ENCODE measurements at regions not wholly inside any gene's neighbourhood (a gene's known extent, or its start where the extent isn't known, plus 50 kb on each side); places are given as distances from the start of the nearest gene placed in this dataset.

- Histone ChIP-seq H3K36me3 (no peaks in the 10 kb centered on the region), H3K27ac (peak overlapping the region; percentile 57 to 64), H3K27me3 (no peaks in the 10 kb centered on the region), H3K4me1 (peaks cover 0 to 42% (median 20%) of the 10 kb centered on the region in 4 donors), H3K4me3 (no peak overlapping the region), H3K9me3 (no peaks in the 10 kb centered on the region)
- TF ChIP-seq, protein P1, sequence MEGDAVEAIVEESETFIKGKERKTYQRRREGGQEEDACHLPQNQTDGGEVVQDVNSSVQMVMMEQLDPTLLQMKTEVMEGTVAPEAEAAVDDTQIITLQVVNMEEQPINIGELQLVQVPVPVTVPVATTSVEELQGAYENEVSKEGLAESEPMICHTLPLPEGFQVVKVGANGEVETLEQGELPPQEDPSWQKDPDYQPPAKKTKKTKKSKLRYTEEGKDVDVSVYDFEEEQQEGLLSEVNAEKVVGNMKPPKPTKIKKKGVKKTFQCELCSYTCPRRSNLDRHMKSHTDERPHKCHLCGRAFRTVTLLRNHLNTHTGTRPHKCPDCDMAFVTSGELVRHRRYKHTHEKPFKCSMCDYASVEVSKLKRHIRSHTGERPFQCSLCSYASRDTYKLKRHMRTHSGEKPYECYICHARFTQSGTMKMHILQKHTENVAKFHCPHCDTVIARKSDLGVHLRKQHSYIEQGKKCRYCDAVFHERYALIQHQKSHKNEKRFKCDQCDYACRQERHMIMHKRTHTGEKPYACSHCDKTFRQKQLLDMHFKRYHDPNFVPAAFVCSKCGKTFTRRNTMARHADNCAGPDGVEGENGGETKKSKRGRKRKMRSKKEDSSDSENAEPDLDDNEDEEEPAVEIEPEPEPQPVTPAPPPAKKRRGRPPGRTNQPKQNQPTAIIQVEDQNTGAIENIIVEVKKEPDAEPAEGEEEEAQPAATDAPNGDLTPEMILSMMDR (IDR thresholded peaks at IDR 0.05): no peak
- intact Hi-C loops (cut with DNase I; ENCODE audit: low total_unique reads): no loop called here
- DNase-seq: no peak
Measured at GRCh38 chr21:41683815-41684214, 83.0 kb downstream of the RIPK4 start.

DNA sequence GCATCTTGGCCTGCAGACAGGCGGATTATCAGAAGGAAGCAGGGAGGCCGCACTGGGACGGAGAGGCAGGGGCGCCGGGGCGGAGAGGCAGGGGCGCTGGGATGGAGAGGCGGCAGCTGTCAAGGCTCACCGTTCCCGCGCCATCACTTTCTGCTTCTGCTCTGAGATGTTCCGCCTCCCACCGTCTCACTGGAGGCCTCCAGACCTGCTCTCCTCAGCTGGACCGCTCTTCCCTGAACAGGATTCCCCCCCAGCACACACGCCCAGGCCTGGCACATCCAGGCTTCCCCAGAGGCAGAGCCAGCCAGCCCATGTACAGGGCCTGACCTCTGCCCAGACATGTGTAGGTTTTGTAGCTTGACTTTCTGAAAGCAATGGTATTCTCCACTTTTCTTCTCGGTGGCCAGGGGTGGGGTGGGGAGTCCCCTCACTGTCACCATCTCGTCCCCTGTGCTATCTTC, 84.1 kb downstream of the RIPK4 start:
- Histone ChIP-seq H3K27ac (no peak overlapping the region), H3K4me1 (peaks cover 0 to 52% (median 29%) of the 10 kb centered on the region in 4 donors), H3K36me3 (no peaks in the 10 kb centered on the region), H3K4me3 (no peak overlapping the region), H3K27me3 (no peaks in the 10 kb centered on the region), H3K9me3 (no peaks in the 10 kb centered on the region)
- intact Hi-C loops (cut with DNase I; ENCODE audit: low total_unique reads): no loop called here
- TF ChIP-seq, protein P1 (IDR thresholded peaks at IDR 0.05): no peak
- DNase-seq: peak in 1 of 2 donors; percentile 54

GRCh38 chr21:41681939-41682718, 84.7 kb downstream of the RIPK4 start:
- H3K4me3 ChIP-seq: no peak overlapping the region
- TF ChIP-seq, protein P1 (IDR thresholded peaks at IDR 0.05): no peak
- H3K27ac ChIP-seq: no peak overlapping the region
- intact Hi-C loops (cut with DNase I; ENCODE audit: low total_unique reads): no loop called here
- H3K36me3 ChIP-seq: no peaks in the 10 kb centered on the region
- no peaks in the 10 kb centered on the region for H3K27me3 ChIP-seq
- H3K4me1 ChIP-seq: peaks cover 0 to 54% (median 30%) of the 10 kb centered on the region in 4 donors
- H3K9me3 ChIP-seq: no peaks in the 10 kb centered on the region
- peak in 1 of 2 donors; percentile 39 for DNase-seq

DNA sequence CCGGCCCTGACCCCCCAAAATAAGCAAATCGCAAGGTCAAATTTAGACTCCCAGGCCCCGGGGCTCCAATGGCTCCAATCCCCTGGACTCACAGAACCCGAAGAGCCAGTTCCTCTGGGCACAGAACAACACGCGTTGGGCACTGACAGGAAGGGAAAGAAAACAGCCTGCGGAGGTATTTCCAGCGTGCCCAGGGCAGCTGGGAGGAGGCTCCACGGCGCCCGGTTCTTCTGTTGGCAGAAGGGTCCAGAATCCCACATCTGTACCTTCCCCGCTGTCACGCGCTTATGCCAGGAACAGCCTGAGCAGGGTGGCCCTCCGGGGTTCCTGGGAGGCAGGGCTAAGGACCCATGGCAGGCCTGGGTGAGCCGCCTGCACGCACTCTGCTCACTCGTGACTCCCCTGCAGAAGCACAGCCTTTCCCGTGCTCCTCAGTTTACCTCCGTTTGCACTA, 85.5 kb downstream of the RIPK4 start:
- peaks cover 0 to 54% (median 30%) of the 10 kb centered on the region in 4 donors for H3K4me1 ChIP-seq
- peak in 1 of 2 donors; percentile 60 for DNase-seq
- TF ChIP-seq, protein P1 (IDR thresholded peaks at IDR 0.05): no peak
- H3K36me3 ChIP-seq: no peaks in the 10 kb centered on the region
- no peak overlapping the region for H3K27ac ChIP-seq
- intact Hi-C loops (cut with DNase I; ENCODE audit: low total_unique reads): no loop called here
- no peaks in the 10 kb centered on the region for H3K9me3 ChIP-seq
- no peak overlapping the region for H3K4me3 ChIP-seq
- no peaks in the 10 kb centered on the region for H3K27me3 ChIP-seq

DNA sequence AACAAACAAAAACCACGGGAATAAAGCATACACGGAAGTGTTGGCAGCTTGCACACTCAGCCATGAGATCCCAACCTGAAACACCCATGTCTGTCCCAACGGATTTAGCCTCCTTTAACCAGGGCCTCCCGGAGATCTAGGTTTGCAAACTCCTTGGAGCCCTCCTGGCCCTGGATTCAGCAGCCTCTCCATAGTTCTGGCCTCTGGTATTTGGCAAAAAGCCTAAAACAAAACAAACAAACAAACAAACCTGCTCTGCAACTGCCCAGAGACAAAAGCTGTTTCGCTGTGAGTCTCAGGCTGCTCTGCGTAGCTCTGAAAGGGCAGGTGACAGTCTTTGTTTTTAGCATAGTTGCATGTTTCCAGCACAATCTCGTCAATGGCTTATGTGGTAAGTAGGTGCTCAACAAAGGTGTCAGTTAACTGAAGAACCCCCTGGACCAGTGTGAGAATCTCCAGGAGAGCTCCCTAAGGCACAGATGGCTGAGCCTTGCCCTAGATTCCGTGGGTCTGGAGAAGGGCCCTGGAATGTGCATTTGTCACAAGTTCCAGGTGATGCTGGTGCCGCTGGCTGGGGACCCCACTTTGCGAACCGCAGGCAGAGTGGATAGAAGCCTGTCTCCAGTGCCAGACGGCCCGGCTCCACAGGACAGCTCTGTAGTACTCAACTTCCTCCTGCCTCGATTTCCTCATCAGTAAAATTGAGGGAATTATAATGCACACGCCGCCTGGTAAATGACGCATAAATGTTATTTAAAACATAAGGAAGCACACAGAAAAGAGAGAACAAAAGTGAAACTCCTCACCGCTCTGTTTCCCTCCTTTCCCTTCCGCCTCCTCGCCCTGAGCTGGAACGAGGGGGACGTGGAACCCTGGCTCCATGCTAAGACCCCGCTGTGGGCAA, 86.2 kb downstream of the RIPK4 start:
- no peak overlapping the region for H3K4me3 ChIP-seq
- H3K4me1 ChIP-seq: peaks cover 0 to 53% (median 30%) of the 10 kb centered on the region in 4 donors
- no peak overlapping the region for H3K27ac ChIP-seq
- DNase-seq: peak in 1 of 2 donors; percentile 57
- intact Hi-C loops (cut with DNase I; ENCODE audit: low total_unique reads): no loop called here
- H3K27me3 ChIP-seq: no peaks in the 10 kb centered on the region
- H3K36me3 ChIP-seq: no peaks in the 10 kb centered on the region
- TF ChIP-seq, protein P1 (IDR thresholded peaks at IDR 0.05): no peak
- no peaks in the 10 kb centered on the region for H3K9me3 ChIP-seq
